ENCODE measurements at regions not wholly inside any gene's neighbourhood (a gene's known extent, or its start where the extent isn't known, plus 50 kb on each side); places are given as distances from the start of the nearest gene placed in this dataset.
"Not testable (repeated sequence)": the region's sequence is repeated elsewhere in the genome, so short reads cannot be mapped to it uniquely, and the experiment has no call there.

DNA sequence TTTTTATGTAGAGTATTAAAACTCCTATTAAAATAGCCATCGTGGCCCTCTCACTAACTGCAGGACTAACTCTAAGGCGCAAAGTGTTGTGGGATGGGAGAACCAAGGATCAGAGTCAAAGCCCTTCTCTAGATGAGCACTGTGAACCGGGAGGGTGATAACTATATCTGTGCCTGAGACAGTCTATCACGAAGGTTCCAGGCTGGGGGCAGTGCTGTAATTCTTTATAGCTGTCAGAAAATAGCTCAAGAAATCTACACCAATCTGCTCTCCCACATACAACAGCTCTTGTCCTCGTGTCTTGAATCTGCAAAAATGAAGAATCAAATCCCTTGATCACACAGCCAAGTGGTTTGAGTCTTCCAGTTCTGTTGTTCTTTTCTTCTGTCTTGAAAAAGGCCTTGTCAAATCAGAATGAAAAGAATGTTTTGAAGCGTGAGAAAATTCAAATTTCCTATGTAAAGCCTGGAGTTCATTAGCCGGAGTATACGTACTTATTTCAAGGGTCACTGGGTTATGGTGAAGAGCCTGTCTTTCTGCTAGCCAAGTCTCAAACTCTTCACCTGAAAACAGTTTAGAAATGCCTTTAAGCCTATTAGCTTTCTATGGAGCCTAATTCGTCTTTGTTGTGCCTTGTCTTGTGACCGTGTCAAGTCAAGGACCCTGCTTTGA lies 185.3 kb upstream of the NECTIN3 start:
- ChIA-PET CTCF (no interaction called here), POLR2A (ENCODE audit: unreplicated experiment) (no interaction called here)
- Histone ChIP-seq H3K27ac (ENCODE audit: low read length) (no peak overlapping the region), H3K9me3 (ENCODE audit: low read length) (no peaks in the 10 kb centered on the region), H3K27me3 (ENCODE audit: low read length) (no peaks in the 10 kb centered on the region), H3K4me1 (ENCODE audit: insufficient read depth, low read length) (peaks cover 13% of the 10 kb centered on the region; the same call in 1 of the 2 replicates), H2AFZ (ENCODE audit: low read length) (no peak overlapping the region), H3K9me2 (replicated peaks; ENCODE audit: low read length) (no peaks in the 10 kb centered on the region), H3F3A (ENCODE audit: low read length, unreplicated experiment) (no peaks in the 10 kb centered on the region), H4K20me1 (ENCODE audit: low read length) (no peaks in the 10 kb centered on the region), H3K9ac (ENCODE audit: low read length) (no peak overlapping the region), H3K79me2 (ENCODE audit: low read length) (no peaks in the 10 kb centered on the region), H3K4me2 (ENCODE audit: low read length) (no peak overlapping the region), H3K36me3 (ENCODE audit: low read depth, low read length) (no peaks in the 10 kb centered on the region), H3K4me3 (ENCODE audit: low read length) (no peak overlapping the region)
- TF ChIP-seq EZH2 (IDR thresholded peaks at IDR 0.05; ENCODE audit: low read length, unreplicated experiment), result no peak
- BruUV-seq (replicated peaks), result no TSS peak
- DNase-seq (no peak), ATAC-seq (no peak)
- intact Hi-C loops (cut with micrococcal nuclease), result no loop called here

- DNase-seq (peak; percentile 23), ATAC-seq (peak; percentile 40)
- Histone ChIP-seq H3K27me3 (ENCODE audit: low read length) (no peaks in the 10 kb centered on the region), H3K9me2 (replicated peaks; ENCODE audit: low read length) (no peaks in the 10 kb centered on the region), H3K4me3 (ENCODE audit: low read length) (no peak overlapping the region), H3K36me3 (ENCODE audit: low read depth, low read length) (no peaks in the 10 kb centered on the region), H3K27ac (ENCODE audit: low read length) (no peak overlapping the region), H3K9ac (ENCODE audit: low read length) (no peak overlapping the region), H3K79me2 (ENCODE audit: low read length) (no peaks in the 10 kb centered on the region), H3K4me1 (ENCODE audit: insufficient read depth, low read length) (peaks cover 13% of the 10 kb centered on the region; the same call in 1 of the 2 replicates), H3K4me2 (ENCODE audit: low read length) (peak overlapping the region; percentile 21; the same call in 1 of the 2 replicates), H2AFZ (ENCODE audit: low read length) (peak overlapping the region; percentile 13; the same call in 1 of the 2 replicates), H3K9me3 (ENCODE audit: low read length) (no peaks in the 10 kb centered on the region), H3F3A (ENCODE audit: low read length, unreplicated experiment) (no peaks in the 10 kb centered on the region), H4K20me1 (ENCODE audit: low read length) (no peaks in the 10 kb centered on the region)
- BruUV-seq (replicated peaks), result no TSS peak
- CTCF ChIA-PET, result no interaction called here
- intact Hi-C loops (cut with micrococcal nuclease), result no loop called here
- TF ChIP-seq CTCF (conservative IDR thresholded peaks at IDR 0.05; ENCODE audit: low read depth, low read length), result no peak
- TF ChIP-seq EZH2phosphoT487 (IDR thresholded peaks at IDR 0.05; ENCODE audit: borderline replicate concordance, low read length), result no peak
- no peak for TF ChIP-seq EZH2 (IDR thresholded peaks at IDR 0.05; ENCODE audit: low read length, unreplicated experiment)
- POLR2A ChIA-PET (ENCODE audit: unreplicated experiment), result no interaction called here
These were observed 184.4 kb upstream of the NECTIN3 start for GRCh38 chr3:110887176-110887575.

DNA sequence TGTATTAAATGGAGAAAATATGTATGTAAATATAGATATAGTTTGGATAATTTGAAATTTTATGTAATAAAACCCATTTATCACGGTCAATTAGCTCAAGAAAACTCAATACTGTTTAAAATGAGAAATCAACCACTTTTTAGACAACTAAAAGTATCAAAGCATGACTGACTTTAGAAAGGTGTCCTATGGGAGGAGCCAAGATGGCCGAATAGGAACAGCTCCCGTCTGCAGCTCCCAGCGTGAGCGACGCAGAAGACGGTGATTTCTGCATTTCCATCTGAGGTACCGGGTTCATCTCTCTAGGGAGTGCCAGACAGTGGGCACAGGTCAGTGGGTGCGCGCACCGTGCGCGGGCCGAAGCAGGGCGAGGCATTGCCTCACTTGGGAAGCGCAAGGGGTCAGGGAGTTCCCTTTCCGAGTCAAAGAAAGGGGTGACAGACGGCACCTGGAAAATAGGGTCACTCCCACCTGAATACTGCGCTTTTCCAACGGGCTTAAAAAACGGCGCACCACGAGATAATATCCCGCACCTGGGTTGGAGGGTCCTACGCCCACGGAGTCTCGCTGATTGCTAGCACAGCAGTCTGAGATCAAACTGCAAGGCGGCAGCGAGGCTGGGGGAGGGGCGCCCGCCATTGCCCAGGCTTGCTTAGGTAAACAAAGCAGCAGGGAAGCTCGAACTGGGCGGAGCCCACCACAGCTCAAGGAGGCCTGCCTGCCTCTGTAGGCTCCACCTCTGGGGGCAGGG lies 182.8 kb upstream of the NECTIN3 start:
- ATAC-seq; H4K20me1 ChIP-seq (ENCODE audit: low read length); H2AFZ ChIP-seq (ENCODE audit: low read length); H3K9me2 ChIP-seq (replicated peaks; ENCODE audit: low read length); BruUV-seq (replicated peaks); DNase-seq; H3K36me3 ChIP-seq (ENCODE audit: low read depth, low read length); intact Hi-C loops (cut with micrococcal nuclease); H3K27ac ChIP-seq (ENCODE audit: low read length); H3K4me3 ChIP-seq (ENCODE audit: low read length); H3F3A ChIP-seq (ENCODE audit: low read length, unreplicated experiment); CTCF ChIA-PET; H3K27me3 ChIP-seq (ENCODE audit: low read length); H3K79me2 ChIP-seq (ENCODE audit: low read length); H3K9ac ChIP-seq (ENCODE audit: low read length); POLR2A ChIA-PET (ENCODE audit: unreplicated experiment); H3K4me2 ChIP-seq (ENCODE audit: low read length); H3K9me3 ChIP-seq (ENCODE audit: low read length): not testable (repeated sequence)
- H3K4me1 ChIP-seq (ENCODE audit: insufficient read depth, low read length), result peaks cover 13% of the 10 kb centered on the region; the same call in 1 of the 2 replicates

GRCh38 chr3:110889376-110889699 lies 182.3 kb upstream of the NECTIN3 start:
- H3K9me3 ChIP-seq (ENCODE audit: low read length); POLR2A ChIA-PET (ENCODE audit: unreplicated experiment); H3K4me2 ChIP-seq (ENCODE audit: low read length); H3K9ac ChIP-seq (ENCODE audit: low read length); intact Hi-C loops (cut with micrococcal nuclease); H3K27ac ChIP-seq (ENCODE audit: low read length); ATAC-seq; DNase-seq; H4K20me1 ChIP-seq (ENCODE audit: low read length); CTCF ChIA-PET; H3K4me3 ChIP-seq (ENCODE audit: low read length); H3K9me2 ChIP-seq (replicated peaks; ENCODE audit: low read length); H3K27me3 ChIP-seq (ENCODE audit: low read length); BruUV-seq (replicated peaks); H3F3A ChIP-seq (ENCODE audit: low read length, unreplicated experiment); H2AFZ ChIP-seq (ENCODE audit: low read length); H3K79me2 ChIP-seq (ENCODE audit: low read length); H3K36me3 ChIP-seq (ENCODE audit: low read depth, low read length): not testable (repeated sequence)
- peaks cover 16% of the 10 kb centered on the region for H3K4me1 ChIP-seq (ENCODE audit: insufficient read depth, low read length)

All from PC-3 (cell line).